HG03460 (cell line): ENCODE measurements at regions not wholly inside any gene's neighbourhood (a gene's known extent, or its start where the extent isn't known, plus 50 kb on each side); places are given as distances from the start of the nearest gene placed in this dataset.
"Not testable (repeated sequence)": the region's sequence is repeated elsewhere in the genome, so short reads cannot be mapped to it uniquely, and the experiment has no call there.

Experiments used
- ATAC-seq: cut with Tn5 transposase; IDR thresholded peaks from one replicate; pipeline ENCODE4 v1.9.1; 2021; ENCODE audit not compliant: unreplicated experiment

- no peak for ATAC-seq
Measured at GRCh38 chr5:125611541-125611940, 811.7 kb upstream of the GRAMD2B start.

- no peak for ATAC-seq
Measured at GRCh38 chr5:125612181-125612721, 811.0 kb upstream of the GRAMD2B start.

GRCh38 chr5:125612776-125613175 lies 810.4 kb upstream of the GRAMD2B start:
- ATAC-seq, result no peak

GRCh38 chr5:125630237-125630636 lies 793.0 kb upstream of the GRAMD2B start:
- ATAC-seq, result no peak

GRCh38 chr5:125633523-125633922 lies 789.7 kb upstream of the GRAMD2B start:
- ATAC-seq, result no peak

- no peak for ATAC-seq
Measured at GRCh38 chr5:125634216-125634835, 788.9 kb upstream of the GRAMD2B start.

- no peak for ATAC-seq
Measured at GRCh38 chr5:125639858-125640257, 783.4 kb upstream of the GRAMD2B start.

GRCh38 chr5:125652761-125653160 lies 770.4 kb upstream of the GRAMD2B start:
- no peak for ATAC-seq

GRCh38 chr5:125654392-125654791 lies 768.8 kb upstream of the GRAMD2B start:
- ATAC-seq, result no peak

- no peak for ATAC-seq
Measured at GRCh38 chr5:125655156-125655555, 768.1 kb upstream of the GRAMD2B start.

GRCh38 chr5:125657936-125658335 lies 765.3 kb upstream of the GRAMD2B start:
- ATAC-seq, result no peak

- ATAC-seq, result no peak
Measured at GRCh38 chr5:125659316-125660023, 763.7 kb upstream of the GRAMD2B start.

- no peak for ATAC-seq
Measured at GRCh38 chr5:125660231-125660895, 762.8 kb upstream of the GRAMD2B start.

GRCh38 chr5:125661584-125661983 lies 761.6 kb upstream of the GRAMD2B start:
- ATAC-seq, result no peak

- no peak for ATAC-seq
Measured at GRCh38 chr5:125668884-125669283, 754.3 kb upstream of the GRAMD2B start.

GRCh38 chr5:125673359-125673950 lies 749.8 kb upstream of the GRAMD2B start:
- no peak for ATAC-seq

GRCh38 chr5:125679522-125679921 lies 743.7 kb upstream of the GRAMD2B start:
- no peak for ATAC-seq

GRCh38 chr5:125683669-125684068 lies 739.5 kb upstream of the GRAMD2B start:
- no peak for ATAC-seq

- no peak for ATAC-seq
Measured at GRCh38 chr5:125685771-125686170, 737.4 kb upstream of the GRAMD2B start.

- ATAC-seq, result not testable (repeated sequence)
Measured at GRCh38 chr5:125691738-125692530, 731.3 kb upstream of the GRAMD2B start.
